SK-MEL-5 (cell line): ENCODE measurements at regions not wholly inside any gene's neighbourhood (a gene's known extent, or its start where the extent isn't known, plus 50 kb on each side); places are given as distances from the start of the nearest gene placed in this dataset.
"Not testable (repeated sequence)": the region's sequence is repeated elsewhere in the genome, so short reads cannot be mapped to it uniquely, and the experiment has no call there.

Experiments used
- DNase-seq: peaks from one replicate; pipeline ENCODE4 v3.0.0-alpha.2; 2016; ENCODE audit warnings: low read depth, low spot score
- in situ Hi-C: cut with HindIII; loops from 2 replicates; pipeline ENCODE4 v1.10.0; 2016; ENCODE audit warnings: low sequenced_read_pairs, high pct_unique_total_duplicates, low pct_unique_long_range_greater_than_20kb

DNA sequence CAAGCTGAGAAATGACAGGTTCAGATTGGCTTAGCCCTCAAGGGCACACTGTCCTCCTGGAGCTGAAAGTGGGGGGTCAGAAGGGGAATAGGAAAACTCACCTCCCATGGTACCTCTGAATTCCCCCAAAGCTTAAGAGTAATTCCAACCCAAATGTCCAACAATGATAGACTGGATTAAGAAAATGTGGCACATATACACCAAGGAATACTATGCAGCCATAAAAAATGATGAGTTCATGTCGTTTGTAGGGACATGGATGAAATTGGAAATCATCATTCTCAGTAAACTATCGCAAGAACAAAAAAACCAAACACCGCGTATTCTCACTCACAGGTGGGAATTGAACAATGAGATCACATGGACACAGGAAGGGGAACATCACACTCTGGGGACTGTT, 173.6 kb upstream of the PDE10A start:
- DNase-seq, in situ Hi-C loops: not testable (repeated sequence)

DNA sequence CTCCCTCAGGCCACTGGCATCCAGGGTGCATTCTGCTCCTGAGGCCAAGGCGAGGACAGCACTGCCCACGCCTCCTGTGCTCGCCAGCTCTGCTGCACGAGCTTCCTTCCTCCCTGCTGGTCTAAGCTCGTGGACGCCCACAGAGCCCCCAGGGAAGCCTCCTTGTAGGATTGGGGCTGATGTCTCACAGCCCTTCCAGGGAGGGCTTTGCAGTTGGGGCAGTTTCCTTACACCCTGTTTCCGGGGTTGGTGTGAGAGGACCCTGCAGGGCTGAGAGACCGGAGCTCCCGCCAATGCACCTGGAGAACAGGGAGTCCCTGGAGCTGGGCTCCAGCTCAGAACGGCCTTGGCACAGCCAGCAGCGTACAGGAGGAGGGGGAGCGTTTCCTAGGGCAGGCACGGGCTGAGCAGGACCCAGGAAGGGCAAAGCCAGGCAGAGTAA, 172.4 kb upstream of the PDE10A start:
- DNase-seq: no peak
- in situ Hi-C loops: no loop called here

DNA sequence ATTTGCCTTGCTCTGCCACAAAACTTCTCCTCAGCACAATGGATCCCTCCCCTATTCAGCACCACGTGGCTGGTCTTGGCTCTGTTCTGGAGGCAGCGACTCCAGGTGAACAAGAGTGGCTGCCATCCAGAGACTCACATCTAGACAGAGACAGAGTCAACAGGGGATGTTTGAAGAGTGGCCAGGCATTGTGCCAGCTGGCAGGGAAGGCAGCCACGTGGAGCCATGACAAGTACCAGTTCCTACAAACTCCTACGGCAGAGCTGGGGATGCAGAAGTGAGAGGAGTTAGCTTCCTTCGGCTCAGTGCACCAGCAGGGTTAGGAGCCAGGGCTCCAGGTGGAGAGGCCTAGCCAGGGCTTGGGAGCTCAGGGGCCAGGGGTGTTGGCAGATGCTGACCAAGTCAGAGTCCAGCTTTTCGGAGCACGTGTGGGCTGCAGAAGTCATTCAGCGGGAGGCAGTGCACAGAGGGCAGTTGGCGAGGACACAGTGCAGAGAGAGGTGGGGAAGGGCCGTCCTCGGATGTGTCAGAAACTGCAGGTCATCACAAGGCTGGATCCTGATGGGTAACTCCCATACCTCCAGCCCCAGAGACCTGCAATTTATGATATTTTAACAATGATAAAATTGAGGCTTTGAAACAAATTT, 171.7 kb upstream of the PDE10A start:
- no peak for DNase-seq
- in situ Hi-C loops: no loop called here

DNA sequence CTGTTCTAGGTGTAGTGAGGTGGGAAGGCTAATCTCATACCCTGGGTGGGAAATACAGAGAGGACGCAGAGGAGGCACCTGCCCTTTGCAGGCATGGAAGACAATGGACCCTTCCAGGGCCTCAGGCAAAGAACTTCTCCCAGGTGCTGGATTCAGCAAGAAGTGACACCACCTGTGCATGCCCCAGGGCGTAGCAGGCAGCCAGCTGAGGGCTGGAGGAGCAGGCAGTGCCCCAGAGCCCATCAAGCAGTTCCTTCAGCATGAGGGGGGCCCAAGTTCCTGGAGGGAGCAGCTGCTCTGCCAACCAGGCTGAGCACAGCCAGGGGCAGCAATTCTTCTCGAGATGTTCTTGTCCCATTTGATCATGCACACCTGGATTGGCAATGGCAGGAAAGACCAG, 170.3 kb upstream of the PDE10A start:
- in situ Hi-C loops: no loop called here
- DNase-seq: no peak

DNA sequence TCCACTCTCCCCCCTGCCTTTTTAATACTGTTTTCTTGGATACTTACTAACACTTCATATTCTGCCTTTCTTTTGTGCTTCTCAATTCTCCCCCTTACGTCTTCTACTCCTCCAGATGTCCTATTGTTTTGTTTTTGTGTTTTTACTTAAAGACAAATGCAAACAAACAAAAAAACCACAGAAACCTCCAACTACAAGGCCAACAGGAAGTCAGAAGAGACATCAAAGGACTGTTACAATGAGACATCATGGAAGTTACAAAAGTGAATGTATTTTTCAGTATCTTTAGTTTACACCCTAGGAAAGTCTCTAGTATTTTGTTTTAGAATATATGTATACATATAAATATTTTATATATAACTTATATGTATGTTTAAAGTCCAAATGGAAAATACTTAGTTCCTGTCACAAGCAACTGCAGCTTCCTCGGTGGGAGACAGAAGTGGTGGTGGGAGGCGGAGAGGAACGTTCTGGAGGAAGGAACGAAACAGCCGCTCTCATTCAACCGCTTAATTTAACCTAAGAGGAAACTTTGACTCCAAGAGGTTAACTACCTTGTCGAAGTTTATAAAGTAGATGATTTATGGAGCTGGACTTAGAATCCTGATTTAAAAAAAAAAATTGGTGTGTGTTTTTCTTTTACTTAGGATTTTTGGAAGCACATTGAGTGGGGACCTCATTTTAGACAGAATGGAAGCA, 168.9 kb upstream of the PDE10A start:
- in situ Hi-C loops: no loop called here
- no peak for DNase-seq

DNA sequence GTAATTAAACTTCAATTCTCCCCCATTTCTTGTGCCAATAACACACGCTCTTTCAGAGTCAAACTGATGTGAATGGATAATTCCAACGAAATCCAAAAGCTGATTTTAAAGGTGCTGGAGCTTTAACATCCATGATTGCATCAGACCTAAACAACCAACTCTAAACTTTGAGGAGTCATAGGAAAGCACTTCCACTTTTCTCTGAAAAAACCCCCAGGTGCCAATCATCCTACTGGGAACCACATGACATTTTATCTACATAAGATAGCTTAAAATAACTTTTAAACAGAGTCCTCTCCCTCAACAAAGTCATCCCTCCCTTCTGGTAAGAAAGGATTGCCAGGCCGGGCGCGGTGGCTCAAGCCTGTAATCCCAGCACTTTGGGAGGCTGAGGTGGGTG, 167.7 kb upstream of the PDE10A start:
- DNase-seq: no peak
- in situ Hi-C loops: no loop called here

DNA sequence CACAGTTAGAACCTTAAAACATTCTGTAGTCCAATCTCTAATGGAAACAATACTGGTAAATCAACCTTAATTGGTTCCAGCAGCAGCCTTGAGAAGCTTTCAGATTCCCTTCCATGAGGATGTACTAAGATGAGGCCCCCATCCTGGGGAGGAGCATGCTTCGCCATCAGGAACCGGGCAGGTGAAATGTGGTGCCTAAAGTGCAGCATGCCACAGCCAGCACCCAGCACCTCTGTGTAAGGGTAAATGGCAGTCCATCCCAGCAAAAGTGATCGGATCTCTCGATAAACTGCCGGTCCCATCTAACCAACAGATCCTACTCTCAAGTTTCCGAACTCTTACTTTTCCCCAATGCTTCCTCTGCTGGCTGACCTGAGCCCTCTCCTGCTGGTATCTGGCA, 166.3 kb upstream of the PDE10A start:
- no peak for DNase-seq
- in situ Hi-C loops: no loop called here

DNA sequence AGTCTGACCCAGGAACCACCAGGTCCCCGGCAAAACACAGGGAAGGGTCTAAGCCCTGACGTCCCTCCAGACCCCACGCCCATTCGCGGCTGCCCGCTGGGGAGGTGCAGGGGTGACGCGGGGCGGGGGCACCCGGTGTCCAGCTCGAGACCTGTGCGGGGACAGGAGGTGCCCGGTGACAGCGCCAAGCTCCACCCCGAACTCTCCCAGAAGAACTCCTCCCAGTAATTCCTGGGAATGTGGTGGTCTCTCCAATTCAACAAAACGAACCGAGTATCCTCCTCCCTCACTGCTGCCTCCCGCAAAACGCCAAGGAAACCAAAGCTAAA, 164.1 kb upstream of the PDE10A start:
- no peak for DNase-seq
- in situ Hi-C loops: no loop called here

DNA sequence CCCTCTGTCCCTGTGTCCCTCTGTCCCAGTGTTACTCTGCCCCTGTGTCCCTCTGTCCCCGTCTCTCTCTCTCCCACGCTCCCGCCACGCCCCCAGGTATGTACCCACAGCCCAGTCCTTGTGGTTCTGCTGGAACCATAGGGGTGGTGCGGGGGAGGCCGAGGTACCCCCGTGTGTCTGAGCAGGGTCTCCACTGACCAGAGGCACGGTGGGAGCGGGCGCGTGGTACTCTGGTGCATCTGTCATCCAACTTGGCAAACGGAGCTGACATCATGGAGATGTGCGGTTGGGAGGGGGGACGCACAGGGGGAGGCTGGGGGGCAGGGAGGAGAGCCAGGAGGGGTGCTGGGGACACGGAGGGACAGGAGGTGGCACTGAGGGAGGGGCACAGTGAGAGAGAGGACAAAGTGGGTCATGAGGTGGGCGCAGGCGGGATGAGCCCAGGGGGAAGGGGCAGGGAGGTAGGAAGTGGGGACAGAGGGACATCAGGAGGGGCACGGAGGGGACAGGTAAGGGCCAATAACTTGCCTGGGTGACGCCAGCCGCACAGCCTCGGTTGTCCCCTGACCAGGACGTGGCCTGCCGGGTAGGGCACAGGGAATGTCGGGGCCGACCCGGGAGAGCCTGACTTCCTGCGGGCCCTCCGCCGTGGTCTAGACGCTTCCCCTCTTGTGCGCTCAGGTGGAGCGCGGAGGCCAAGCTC, 163.6 kb upstream of the PDE10A start:
- in situ Hi-C loops: no loop called here
- DNase-seq: no peak

DNA sequence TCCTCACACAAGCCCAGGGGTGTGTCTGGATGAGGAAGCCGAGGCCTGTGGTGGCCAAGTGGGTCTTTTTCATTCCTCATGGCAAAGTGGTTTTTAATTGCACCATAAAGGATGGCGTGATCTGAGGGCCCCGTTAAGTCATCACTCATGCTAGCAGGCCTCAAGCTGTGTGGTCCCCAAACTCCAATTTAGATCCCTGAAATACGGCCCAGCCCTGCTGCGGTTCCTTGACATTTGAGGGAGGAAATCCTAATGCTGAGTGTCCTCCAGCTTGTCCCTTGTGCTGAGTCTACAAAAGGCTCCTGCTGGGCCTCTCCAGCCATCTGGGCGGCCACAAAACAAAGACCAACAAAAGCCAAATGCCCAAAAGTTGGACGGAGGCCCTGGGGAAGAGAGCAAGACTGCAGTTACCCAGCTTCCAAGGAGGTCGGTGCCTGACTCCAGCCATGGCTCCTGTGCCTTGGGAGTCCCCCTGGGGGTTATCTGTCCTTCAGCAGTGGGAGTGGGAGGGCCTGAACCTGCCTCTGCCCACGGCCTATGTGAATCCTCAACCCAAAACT, 162.3 kb upstream of the PDE10A start:
- in situ Hi-C loops: no loop called here
- no peak for DNase-seq

DNA sequence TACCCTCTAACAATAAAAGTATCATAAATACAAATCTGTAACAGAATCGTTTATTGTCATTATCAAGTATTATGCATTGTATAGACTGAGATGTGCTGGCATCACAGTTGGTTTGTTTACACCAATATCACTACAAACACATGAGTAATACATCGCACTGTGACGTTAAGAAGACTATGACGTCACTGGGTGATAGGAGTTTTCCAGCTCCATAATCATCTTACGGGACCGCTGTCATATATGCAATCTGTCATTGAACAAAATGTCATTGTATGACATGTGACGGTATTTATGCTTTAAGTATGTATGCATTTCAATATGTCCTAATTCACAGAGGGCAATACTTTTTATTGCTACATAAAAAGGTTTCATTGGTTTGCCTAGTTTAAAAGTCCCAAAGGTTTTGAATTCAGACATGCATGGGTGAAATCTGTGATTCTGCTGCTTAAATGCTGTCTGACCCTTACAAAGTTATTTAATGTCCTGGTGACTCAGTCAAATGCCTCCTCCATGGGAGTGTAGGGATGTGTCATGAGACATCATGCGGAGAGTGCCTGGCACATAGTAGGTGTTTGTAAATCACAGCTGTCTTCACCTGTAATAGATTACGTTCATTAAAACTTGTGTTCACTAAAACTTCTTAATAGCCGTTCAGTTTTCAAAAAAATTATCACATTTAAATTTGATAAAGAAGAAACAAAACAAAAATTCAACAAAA, 160.7 kb upstream of the PDE10A start:
- in situ Hi-C loops: no loop called here

DNA sequence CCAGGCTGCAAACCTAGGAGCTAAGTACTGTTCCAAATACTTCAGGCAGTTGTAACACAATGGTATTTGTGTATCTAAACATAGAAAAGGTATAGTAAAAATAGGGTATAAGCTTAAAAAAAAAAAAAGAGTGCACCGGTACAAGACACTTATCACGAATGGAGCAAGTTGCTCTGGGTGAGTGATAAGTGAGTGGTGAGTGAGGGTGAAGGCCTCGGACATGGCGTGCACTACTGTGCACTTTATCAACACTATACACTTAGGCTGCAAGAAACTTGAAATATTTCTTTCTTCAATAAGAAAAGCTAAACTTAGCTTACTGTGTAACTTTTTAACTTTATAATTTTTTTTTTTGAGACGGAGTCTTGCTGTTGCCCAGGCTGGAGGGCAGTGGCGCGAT, 159.5 kb upstream of the PDE10A start:
- in situ Hi-C loops: no loop called here
- no peak for DNase-seq

More for the DNA sequence above, 160.7 kb upstream of the PDE10A start:
- no peak for DNase-seq

DNA sequence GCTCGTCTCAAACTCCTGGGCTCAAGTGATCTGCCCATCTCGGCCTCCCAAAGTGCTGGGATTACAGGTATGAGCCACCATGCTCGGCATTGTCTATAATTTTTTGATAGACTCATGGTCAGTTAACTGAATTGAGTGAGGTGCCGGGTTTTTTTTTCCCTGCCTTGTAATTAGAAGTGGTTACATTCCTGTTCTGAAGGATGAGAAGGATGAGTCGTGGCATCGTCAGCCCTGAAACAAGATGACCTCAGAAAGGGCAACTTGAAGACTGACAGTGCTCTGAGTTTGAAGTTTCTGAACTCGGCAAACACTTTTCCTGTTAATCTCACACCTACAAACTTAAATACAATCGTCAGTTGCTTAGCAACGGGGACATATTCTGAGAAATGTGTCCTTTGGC, 158.7 kb upstream of the PDE10A start:
- no peak for DNase-seq

DNA sequence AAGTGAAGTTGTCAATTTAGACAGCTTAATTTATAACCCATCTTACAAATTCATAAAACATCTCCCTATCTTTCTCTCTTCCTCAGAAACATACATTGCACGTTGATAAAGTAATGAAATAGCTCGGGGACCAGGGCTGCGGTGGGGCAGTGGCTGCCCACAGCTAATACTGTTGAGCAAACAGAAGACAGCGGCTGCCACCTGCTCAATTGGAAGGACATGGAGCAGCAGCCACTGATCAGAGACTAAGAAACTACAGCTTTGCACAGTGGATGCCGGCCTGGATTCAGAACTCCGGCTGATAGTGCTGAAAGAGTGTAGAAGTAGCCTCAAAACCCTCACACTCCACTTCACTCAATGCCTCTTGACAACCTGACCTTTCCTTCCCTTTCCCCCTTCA, 157.9 kb upstream of the PDE10A start:
- DNase-seq: no peak

More for the DNA sequence above, 158.7 kb upstream of the PDE10A start:
- in situ Hi-C loops: no loop called here

DNA sequence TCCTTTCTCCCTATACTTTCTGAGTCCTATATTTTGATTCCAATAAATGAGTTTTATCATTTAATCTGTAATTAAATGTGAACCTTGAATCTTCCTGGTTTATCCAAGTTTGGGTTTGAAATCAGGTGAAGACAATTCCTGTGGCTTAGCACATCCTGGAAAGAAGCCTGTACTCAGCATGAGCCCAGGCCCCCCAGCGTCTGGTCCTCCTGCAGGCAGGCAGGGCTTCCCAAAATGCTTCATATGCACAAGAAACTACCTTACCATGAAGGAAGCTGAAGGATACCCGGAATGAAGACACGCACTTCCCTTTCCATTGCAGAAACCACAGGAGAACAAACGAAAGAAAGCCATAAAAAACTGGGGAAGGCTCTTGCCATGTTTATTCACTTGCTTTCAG, 157.4 kb upstream of the PDE10A start:
- no peak for DNase-seq
- in situ Hi-C loops: no loop called here

More for the DNA sequence above, 157.9 kb upstream of the PDE10A start:
- in situ Hi-C loops: no loop called here

DNA sequence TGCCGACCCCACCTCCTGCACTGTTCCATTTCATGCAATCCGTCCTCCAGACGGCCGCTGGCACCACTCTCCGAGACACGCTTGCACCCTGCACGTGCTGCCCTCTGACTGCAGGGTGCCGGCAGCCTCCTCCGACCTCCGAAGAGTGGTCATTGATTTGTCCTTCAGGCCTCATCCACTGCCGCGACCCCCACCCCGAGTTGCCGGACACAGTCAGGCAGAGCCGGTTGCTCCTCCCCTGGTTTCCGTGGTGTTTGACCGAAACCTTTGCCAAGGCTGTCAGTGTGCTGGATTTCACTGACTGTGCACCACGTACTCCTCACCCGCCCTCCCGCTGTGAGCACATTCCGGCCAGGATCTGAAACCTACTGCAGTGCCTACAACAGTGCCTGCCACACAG, 156.4 kb upstream of the PDE10A start:
- in situ Hi-C loops: no loop called here
- DNase-seq: no peak

DNA sequence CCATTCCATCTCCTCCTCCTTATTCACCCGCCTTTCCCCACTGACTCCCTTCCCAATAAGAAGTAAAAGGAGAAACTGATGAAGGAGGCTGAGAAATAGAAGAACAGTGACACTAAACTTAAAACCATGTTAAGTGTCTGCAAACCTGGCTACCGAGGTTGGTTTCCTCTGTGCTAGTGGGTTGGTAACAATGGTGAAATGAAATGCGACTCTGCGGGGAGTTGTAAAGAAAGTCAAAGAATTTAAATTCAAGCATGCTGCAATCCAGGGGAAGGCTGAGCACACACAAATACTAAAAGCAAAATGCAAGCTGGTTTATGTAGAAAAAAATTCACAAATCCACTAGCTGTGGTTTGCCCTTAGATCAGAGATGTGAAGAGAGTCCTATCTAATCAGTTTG, 155.2 kb upstream of the PDE10A start:
- in situ Hi-C loops: no loop called here
- no peak for DNase-seq

DNA sequence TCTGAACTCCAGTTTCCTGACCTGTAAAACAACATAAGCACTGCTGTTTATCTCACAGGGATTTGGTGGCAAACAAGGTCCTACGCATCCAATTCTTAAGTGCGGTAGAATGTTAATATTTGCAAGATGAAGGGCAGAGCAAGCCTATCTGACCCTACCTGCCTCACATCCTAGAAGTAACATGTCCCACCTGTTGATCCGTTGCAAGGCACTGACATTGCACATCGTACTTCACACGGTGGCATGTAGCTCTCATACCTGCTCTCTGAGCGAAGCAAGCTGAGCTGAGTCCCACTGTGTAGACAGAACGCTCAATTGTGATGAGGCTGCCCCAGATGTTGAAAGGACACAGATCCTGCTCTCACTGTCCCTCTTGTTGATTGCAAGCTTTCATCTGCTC, 154.7 kb upstream of the PDE10A start:
- in situ Hi-C loops: no loop called here
- DNase-seq: no peak
